Dendritic cell treated with granulocyte-macrophage colony-stimulating factor and Interleukin-4, amounts not matched to agents 40 ng/mL and 50 ng/mL, for 4 days (primary cell): ENCODE measurements at regions not wholly inside any gene's neighbourhood (a gene's known extent, or its start where the extent isn't known, plus 50 kb on each side); places are given as distances from the start of the nearest gene placed in this dataset.

Experiments used
- H3K27ac Mint-ChIP-seq: one replicate; pipeline ENCODE4 v1.8.0; 2022; ENCODE audit warnings: mild to moderate bottlenecking, mixed read lengths
- H3K27me3 Mint-ChIP-seq: one replicate; pipeline ENCODE4 v1.8.0; 2022; ENCODE audit warnings: mild to moderate bottlenecking, mixed read lengths
- H3K36me3 Mint-ChIP-seq: one replicate; pipeline ENCODE4 v1.8.0; 2022; ENCODE audit warnings: low read depth, mixed read lengths
- H3K4me1 Mint-ChIP-seq: one replicate; pipeline ENCODE4 v1.8.0; 2022; ENCODE audit warnings: low read depth, mixed read lengths
- H3K4me3 Mint-ChIP-seq: one replicate; pipeline ENCODE4 v1.8.0; 2022; ENCODE audit warnings: mild to moderate bottlenecking, moderate library complexity, mixed read lengths
- H3K9me3 Mint-ChIP-seq: one replicate; pipeline ENCODE4 v1.8.0; 2022; ENCODE audit warnings: mixed read lengths
- intact Hi-C: fragments of 100-400 bp; cut with micrococcal nuclease; formaldehyde crosslinking; loops from one replicate; pipeline ENCODE4 v1.15.0; 2022

- intact Hi-C loops: no loop called here
- H3K27ac Mint-ChIP-seq: no peak overlapping the region
- no peaks in the 10 kb centered on the region for H3K36me3 Mint-ChIP-seq
- peaks cover 9% of the 10 kb centered on the region for H3K9me3 Mint-ChIP-seq
- H3K4me3 Mint-ChIP-seq: no peak overlapping the region
- H3K4me1 Mint-ChIP-seq: no peaks in the 10 kb centered on the region
- H3K27me3 Mint-ChIP-seq: no peaks in the 10 kb centered on the region
Observed at GRCh38 chr13:63393112-63393511, 1977.5 kb upstream of the PCDH20 start.

- H3K4me1 Mint-ChIP-seq: no peaks in the 10 kb centered on the region
- no peak overlapping the region for H3K27ac Mint-ChIP-seq
- H3K9me3 Mint-ChIP-seq: peaks cover 9% of the 10 kb centered on the region
- no peak overlapping the region for H3K4me3 Mint-ChIP-seq
- no peaks in the 10 kb centered on the region for H3K36me3 Mint-ChIP-seq
- no peaks in the 10 kb centered on the region for H3K27me3 Mint-ChIP-seq
- intact Hi-C loops: no loop called here
Observed at GRCh38 chr13:63389756-63390155, 1974.1 kb upstream of the PCDH20 start.

- no peak overlapping the region for H3K27ac Mint-ChIP-seq
- H3K9me3 Mint-ChIP-seq: peaks cover 47% of the 10 kb centered on the region
- no peak overlapping the region for H3K4me3 Mint-ChIP-seq
- H3K36me3 Mint-ChIP-seq: no peaks in the 10 kb centered on the region
- intact Hi-C loops: no loop called here
- peaks cover 8% of the 10 kb centered on the region for H3K4me1 Mint-ChIP-seq
- no peaks in the 10 kb centered on the region for H3K27me3 Mint-ChIP-seq
Observed at GRCh38 chr13:63381078-63381859, 1965.6 kb upstream of the PCDH20 start.

GRCh38 chr13:63377986-63378385 is 1962.3 kb upstream of the PCDH20 start:
- intact Hi-C loops: no loop called here
- H3K4me3 Mint-ChIP-seq: no peak overlapping the region
- no peaks in the 10 kb centered on the region for H3K36me3 Mint-ChIP-seq
- no peak overlapping the region for H3K27ac Mint-ChIP-seq
- H3K9me3 Mint-ChIP-seq: peaks cover 52% of the 10 kb centered on the region
- H3K27me3 Mint-ChIP-seq: no peaks in the 10 kb centered on the region
- H3K4me1 Mint-ChIP-seq: peaks cover 8% of the 10 kb centered on the region

- Mint-ChIP-seq H3K4me3 (no peak overlapping the region), H3K27ac (no peak overlapping the region), H3K9me3 (peaks cover 9% of the 10 kb centered on the region), H3K4me1 (no peaks in the 10 kb centered on the region), H3K27me3 (no peaks in the 10 kb centered on the region), H3K36me3 (no peaks in the 10 kb centered on the region)
- intact Hi-C loops: no loop called here
Observed at GRCh38 chr13:63370101-63370500, 1954.5 kb upstream of the PCDH20 start.

GRCh38 chr13:63367522-63368198 is 1952.0 kb upstream of the PCDH20 start:
- no peak overlapping the region for H3K4me3 Mint-ChIP-seq
- H3K4me1 Mint-ChIP-seq: no peaks in the 10 kb centered on the region
- H3K27me3 Mint-ChIP-seq: no peaks in the 10 kb centered on the region
- peaks cover 9% of the 10 kb centered on the region for H3K9me3 Mint-ChIP-seq
- intact Hi-C loops: no loop called here
- no peaks in the 10 kb centered on the region for H3K36me3 Mint-ChIP-seq
- no peak overlapping the region for H3K27ac Mint-ChIP-seq

- Mint-ChIP-seq H3K9me3 (peaks cover 9% of the 10 kb centered on the region), H3K4me3 (no peak overlapping the region), H3K27ac (no peak overlapping the region), H3K27me3 (no peaks in the 10 kb centered on the region), H3K36me3 (no peaks in the 10 kb centered on the region), H3K4me1 (no peaks in the 10 kb centered on the region)
- intact Hi-C loops: no loop called here
Observed at GRCh38 chr13:63364159-63364558, 1948.5 kb upstream of the PCDH20 start.

- Mint-ChIP-seq H3K4me1 (no peaks in the 10 kb centered on the region), H3K9me3 (peaks cover 9% of the 10 kb centered on the region), H3K27me3 (no peaks in the 10 kb centered on the region), H3K36me3 (no peaks in the 10 kb centered on the region), H3K4me3 (no peak overlapping the region), H3K27ac (no peak overlapping the region)
- intact Hi-C loops: no loop called here
Observed at GRCh38 chr13:63351533-63351932, 1935.9 kb upstream of the PCDH20 start.

GRCh38 chr13:63351081-63351480 is 1935.4 kb upstream of the PCDH20 start:
- no peaks in the 10 kb centered on the region for H3K36me3 Mint-ChIP-seq
- no peak overlapping the region for H3K4me3 Mint-ChIP-seq

GRCh38 chr13:63345835-63346234 is 1930.2 kb upstream of the PCDH20 start:
- Mint-ChIP-seq H3K4me3 (no peak overlapping the region), H3K9me3 (peaks cover 11% of the 10 kb centered on the region), H3K27ac (no peak overlapping the region), H3K27me3 (no peaks in the 10 kb centered on the region), H3K4me1 (no peaks in the 10 kb centered on the region), H3K36me3 (no peaks in the 10 kb centered on the region)
- intact Hi-C loops: no loop called here

More at GRCh38 chr13:63351081-63351480, 1935.4 kb upstream of the PCDH20 start:
- Mint-ChIP-seq H3K9me3 (peaks cover 14% of the 10 kb centered on the region), H3K27ac (no peak overlapping the region), H3K4me1 (no peaks in the 10 kb centered on the region), H3K27me3 (no peaks in the 10 kb centered on the region)
- intact Hi-C loops: no loop called here

- intact Hi-C loops: no loop called here
- H3K9me3 Mint-ChIP-seq: peaks cover 11% of the 10 kb centered on the region
- no peaks in the 10 kb centered on the region for H3K36me3 Mint-ChIP-seq
- no peaks in the 10 kb centered on the region for H3K4me1 Mint-ChIP-seq
- H3K27me3 Mint-ChIP-seq: no peaks in the 10 kb centered on the region
- no peak overlapping the region for H3K27ac Mint-ChIP-seq
- no peak overlapping the region for H3K4me3 Mint-ChIP-seq
Observed at GRCh38 chr13:63344711-63345110, 1929.1 kb upstream of the PCDH20 start.

- H3K4me1 Mint-ChIP-seq: no peaks in the 10 kb centered on the region
- intact Hi-C loops: no loop called here
- H3K4me3 Mint-ChIP-seq: no peak overlapping the region
- H3K36me3 Mint-ChIP-seq: no peaks in the 10 kb centered on the region
- no peaks in the 10 kb centered on the region for H3K27me3 Mint-ChIP-seq
- H3K9me3 Mint-ChIP-seq: peaks cover 49% of the 10 kb centered on the region
- H3K27ac Mint-ChIP-seq: no peak overlapping the region
Observed at GRCh38 chr13:63337921-63338320, 1922.3 kb upstream of the PCDH20 start.

GRCh38 chr13:63337041-63337440 is 1921.4 kb upstream of the PCDH20 start:
- intact Hi-C loops: no loop called here
- no peaks in the 10 kb centered on the region for H3K36me3 Mint-ChIP-seq
- no peak overlapping the region for H3K4me3 Mint-ChIP-seq
- H3K9me3 Mint-ChIP-seq: peaks cover 49% of the 10 kb centered on the region
- H3K4me1 Mint-ChIP-seq: no peaks in the 10 kb centered on the region
- H3K27ac Mint-ChIP-seq: no peak overlapping the region
- no peaks in the 10 kb centered on the region for H3K27me3 Mint-ChIP-seq

- H3K27me3 Mint-ChIP-seq: no peaks in the 10 kb centered on the region
- no peaks in the 10 kb centered on the region for H3K36me3 Mint-ChIP-seq
- intact Hi-C loops: no loop called here
- H3K9me3 Mint-ChIP-seq: peaks cover 49% of the 10 kb centered on the region
- no peaks in the 10 kb centered on the region for H3K4me1 Mint-ChIP-seq
- H3K4me3 Mint-ChIP-seq: no peak overlapping the region
- H3K27ac Mint-ChIP-seq: no peak overlapping the region
Observed at GRCh38 chr13:63336549-63336948, 1920.9 kb upstream of the PCDH20 start.
